Esophagus muscularis mucosa (tissue), 3 donors: ENCODE measurements at regions not wholly inside any gene's neighbourhood (a gene's known extent, or its start where the extent isn't known, plus 50 kb on each side); places are given as distances from the start of the nearest gene placed in this dataset.

Experiments used
- POLR2A ChIP-seq: fragments of 450-650 bp; IDR thresholded peaks from one replicate; pipeline ENCODE4 v1.6.1; 2017; ENCODE audit warnings: antibody characterized with exemption, moderate library complexity, mild to moderate bottlenecking, low read depth
- TF ChIP-seq, protein P1 (sequence below), 3 experiments: fragments of 200-600 bp in 2 of 3; fragments of 450-650 bp in 1 of 3; sonication (generic) in 2 of 3; IDR thresholded peaks; one replicate each; pipeline ENCODE4 v1.5.1; 2017 to 2019; ENCODE audit warnings: antibody characterized with exemption in 3 of 3, mild to moderate bottlenecking in 2 of 3, moderate library complexity in 1 of 3

DNA sequence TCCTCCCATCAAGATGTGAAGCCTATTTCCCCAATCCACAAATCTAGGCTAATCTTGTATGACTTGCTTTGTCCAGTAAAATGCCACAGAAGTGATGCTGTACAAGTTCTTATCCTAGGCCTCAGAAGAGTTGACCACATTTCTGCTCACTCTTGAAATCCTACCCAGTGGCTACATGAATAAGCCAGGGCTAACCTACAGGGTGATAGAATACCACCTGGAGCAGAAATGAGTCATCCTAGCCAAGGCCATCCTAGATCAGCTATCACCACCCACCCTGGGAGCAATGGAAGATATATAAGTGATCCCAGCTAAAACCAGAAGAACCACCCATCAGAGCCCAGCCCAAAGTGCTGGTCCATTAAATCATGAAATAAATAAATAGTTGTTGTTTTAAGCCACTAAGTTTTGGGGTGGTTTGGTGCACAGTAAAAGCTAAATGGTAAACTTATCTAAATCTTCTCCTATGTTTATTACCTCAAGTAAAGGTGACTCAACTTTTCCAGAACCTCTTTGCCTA is 105.1 kb downstream of the RPS29 start:
- TF ChIP-seq, protein P1, sequence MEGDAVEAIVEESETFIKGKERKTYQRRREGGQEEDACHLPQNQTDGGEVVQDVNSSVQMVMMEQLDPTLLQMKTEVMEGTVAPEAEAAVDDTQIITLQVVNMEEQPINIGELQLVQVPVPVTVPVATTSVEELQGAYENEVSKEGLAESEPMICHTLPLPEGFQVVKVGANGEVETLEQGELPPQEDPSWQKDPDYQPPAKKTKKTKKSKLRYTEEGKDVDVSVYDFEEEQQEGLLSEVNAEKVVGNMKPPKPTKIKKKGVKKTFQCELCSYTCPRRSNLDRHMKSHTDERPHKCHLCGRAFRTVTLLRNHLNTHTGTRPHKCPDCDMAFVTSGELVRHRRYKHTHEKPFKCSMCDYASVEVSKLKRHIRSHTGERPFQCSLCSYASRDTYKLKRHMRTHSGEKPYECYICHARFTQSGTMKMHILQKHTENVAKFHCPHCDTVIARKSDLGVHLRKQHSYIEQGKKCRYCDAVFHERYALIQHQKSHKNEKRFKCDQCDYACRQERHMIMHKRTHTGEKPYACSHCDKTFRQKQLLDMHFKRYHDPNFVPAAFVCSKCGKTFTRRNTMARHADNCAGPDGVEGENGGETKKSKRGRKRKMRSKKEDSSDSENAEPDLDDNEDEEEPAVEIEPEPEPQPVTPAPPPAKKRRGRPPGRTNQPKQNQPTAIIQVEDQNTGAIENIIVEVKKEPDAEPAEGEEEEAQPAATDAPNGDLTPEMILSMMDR (IDR thresholded peaks at IDR 0.05) = no peak
- no peak for TF ChIP-seq POLR2A
